Activated B cell treated with CpG ODN at 0.5 μM for 24 hours (primary cell): ENCODE measurements at regions not wholly inside any gene's neighbourhood (a gene's known extent, or its start where the extent isn't known, plus 50 kb on each side); places are given as distances from the start of the nearest gene placed in this dataset.

Experiments
- ATAC-seq: fragments of 200-7000 bp; cut with Tn5 transposase; one replicate; pipeline ENCODE4 v1.10.0; 2021; ENCODE audit warnings: low read depth, mild to moderate bottlenecking, moderate library complexity
- CTCF ChIA-PET: fragments of 350-600 bp; sonication (Branson Sonifier 250); formaldehyde crosslinking; loops from one replicate; lab custom pipeline; 2021; ENCODE audit warnings: antibody characterized with exemption; lab: Charles Lee
- POLR2A ChIA-PET: fragments of 350-600 bp; sonication (Branson Sonifier 250); formaldehyde crosslinking; loops from one replicate; lab custom pipeline; 2021; ENCODE audit warnings: antibody characterized with exemption; lab: Charles Lee
- DNase-seq: peaks from one replicate; pipeline ENCODE4 v3.0.0; 2022
- H3K27ac Mint-ChIP-seq: one replicate; pipeline ENCODE4 v1.8.0; 2020; ENCODE audit warnings: mixed read lengths
- H3K27me3 Mint-ChIP-seq: one replicate; pipeline ENCODE4 v1.8.0; 2021; ENCODE audit warnings: mixed read lengths
- H3K36me3 Mint-ChIP-seq: one replicate; pipeline ENCODE4 v1.8.0; 2021; ENCODE audit warnings: low read depth, mixed read lengths
- H3K4me1 Mint-ChIP-seq: one replicate; pipeline ENCODE4 v1.8.0; 2021; ENCODE audit warnings: mixed read lengths
- H3K4me3 Mint-ChIP-seq: one replicate; pipeline ENCODE4 v1.8.0; 2020; ENCODE audit warnings: mild to moderate bottlenecking, mixed read lengths
- H3K9me3 Mint-ChIP-seq: one replicate; pipeline ENCODE4 v1.8.0; 2020; ENCODE audit warnings: mixed read lengths
- CTCF ChIP-seq: fragments of 200-600 bp; IDR thresholded peaks from one replicate; pipeline ENCODE4 v1.8.0; 2022; ENCODE audit warnings: antibody characterized with exemption, mild to moderate bottlenecking
- intact Hi-C: fragments of 100-400 bp; cut with micrococcal nuclease; formaldehyde crosslinking; loops from one replicate; pipeline ENCODE4 v1.15.1; 2024

DNA sequence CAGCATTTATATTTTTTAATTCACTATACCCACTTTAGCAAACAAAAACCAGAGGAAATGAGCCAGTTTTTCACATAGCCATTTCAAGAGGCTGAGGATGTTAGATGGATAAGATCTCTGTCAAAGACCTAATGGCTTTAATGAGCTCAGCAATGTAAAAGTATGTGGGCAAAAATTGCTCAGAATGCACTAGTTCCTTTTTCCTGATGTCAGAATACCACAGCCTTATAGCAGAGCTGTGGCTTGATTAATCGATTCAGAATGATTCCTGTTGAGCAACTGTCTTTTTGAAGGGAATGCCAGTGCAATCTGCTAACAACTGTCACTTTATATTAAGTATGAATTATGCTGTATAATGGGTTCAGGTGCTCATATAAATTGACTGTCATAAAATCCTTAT is 100.6 kb upstream of the HIVEP1 start:
- ATAC-seq (no peak), DNase-seq (no peak)
- H3K4me1 Mint-ChIP-seq: no peaks in the 10 kb centered on the region
- no peaks in the 10 kb centered on the region for H3K36me3 Mint-ChIP-seq
- H3K27ac Mint-ChIP-seq: no peak overlapping the region
- H3K9me3 Mint-ChIP-seq: peaks cover 2% of the 10 kb centered on the region
- TF ChIP-seq CTCF: no peak
- POLR2A ChIA-PET: no interaction called here
- intact Hi-C loops: no loop called here
- H3K27me3 Mint-ChIP-seq: peaks cover 4% of the 10 kb centered on the region
- CTCF ChIA-PET: no interaction called here
- H3K4me3 Mint-ChIP-seq: no peak overlapping the region

- Mint-ChIP-seq H3K36me3 (no peaks in the 10 kb centered on the region), H3K9me3 (peaks cover 2% of the 10 kb centered on the region), H3K27me3 (peaks cover 8% of the 10 kb centered on the region), H3K4me1 (no peaks in the 10 kb centered on the region), H3K4me3 (no peak overlapping the region), H3K27ac (no peak overlapping the region)
- TF ChIP-seq CTCF: no peak
- intact Hi-C loops: no loop called here
- no peak for ATAC-seq
- DNase-seq: no peak
- ChIA-PET CTCF (no interaction called here), POLR2A (no interaction called here)
Observed at GRCh38 chr6:11909696-11910132, 102.4 kb upstream of the HIVEP1 start.

GRCh38 chr6:11908436-11909105 is 103.5 kb upstream of the HIVEP1 start:
- TF ChIP-seq CTCF: no peak
- Mint-ChIP-seq H3K36me3 (no peaks in the 10 kb centered on the region), H3K4me3 (no peak overlapping the region), H3K4me1 (no peaks in the 10 kb centered on the region), H3K9me3 (peaks cover 2% of the 10 kb centered on the region), H3K27ac (no peak overlapping the region), H3K27me3 (peaks cover 12% of the 10 kb centered on the region)
- POLR2A ChIA-PET: no interaction called here
- CTCF ChIA-PET: no interaction called here
- ATAC-seq (no peak), DNase-seq (no peak)
- intact Hi-C loops: no loop called here

GRCh38 chr6:11903645-11904044 is 108.5 kb upstream of the HIVEP1 start:
- peaks cover 8% of the 10 kb centered on the region for H3K4me1 Mint-ChIP-seq
- no peaks in the 10 kb centered on the region for H3K36me3 Mint-ChIP-seq
- no peak for TF ChIP-seq CTCF
- ATAC-seq (no peak), DNase-seq (no peak)
- CTCF ChIA-PET: no interaction called here
- peaks cover 2% of the 10 kb centered on the region for H3K9me3 Mint-ChIP-seq
- peaks cover 25% of the 10 kb centered on the region for H3K27me3 Mint-ChIP-seq
- intact Hi-C loops: no loop called here
- H3K4me3 Mint-ChIP-seq: no peak overlapping the region
- H3K27ac Mint-ChIP-seq: no peak overlapping the region
- POLR2A ChIA-PET: no interaction called here

- peaks cover 2% of the 10 kb centered on the region for H3K9me3 Mint-ChIP-seq
- intact Hi-C loops: no loop called here
- no peak overlapping the region for H3K4me3 Mint-ChIP-seq
- TF ChIP-seq CTCF: no peak
- H3K36me3 Mint-ChIP-seq: no peaks in the 10 kb centered on the region
- H3K27me3 Mint-ChIP-seq: peaks cover 25% of the 10 kb centered on the region
- no peak overlapping the region for H3K27ac Mint-ChIP-seq
- POLR2A ChIA-PET: no interaction called here
- no peak for DNase-seq
- ATAC-seq: peak; percentile 45
- peaks cover 8% of the 10 kb centered on the region for H3K4me1 Mint-ChIP-seq
- CTCF ChIA-PET: no interaction called here
Observed at GRCh38 chr6:11902527-11902926, 109.6 kb upstream of the HIVEP1 start.
